ENCODE measurements at regions not wholly inside any gene's neighbourhood (a gene's known extent, or its start where the extent isn't known, plus 50 kb on each side); places are given as distances from the start of the nearest gene placed in this dataset.

DNA sequence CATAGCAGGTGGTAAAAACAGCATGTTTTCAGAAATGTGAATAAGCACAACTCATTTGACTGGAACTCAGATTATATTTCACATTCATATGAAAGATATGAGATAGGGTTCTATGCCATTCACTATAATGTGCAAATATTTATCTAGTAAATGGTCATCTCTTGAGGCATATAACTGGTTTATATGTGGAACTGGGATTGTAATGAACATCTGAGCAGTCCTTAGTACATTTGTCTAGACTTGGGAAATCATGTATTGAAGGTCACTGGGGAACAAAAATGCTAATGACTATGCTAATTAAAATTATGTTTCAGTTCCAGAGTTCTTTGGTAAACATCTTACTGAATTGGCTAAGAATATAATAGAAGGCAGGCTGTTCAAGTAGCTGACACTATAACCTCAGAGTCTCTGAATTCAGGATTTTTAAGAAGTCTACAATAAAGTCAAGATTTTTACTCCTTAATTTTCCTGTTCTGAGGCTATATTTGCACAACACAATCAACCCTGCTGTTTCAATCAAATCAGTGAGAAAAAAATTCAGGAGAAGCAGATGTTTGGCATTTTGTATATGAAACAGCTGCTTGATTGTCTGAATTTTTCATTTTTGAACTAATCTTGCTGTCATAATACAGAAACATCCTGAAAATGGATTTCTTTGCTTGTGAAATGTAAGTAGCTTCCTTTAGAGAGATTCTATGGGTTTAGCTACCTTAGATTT, 244.8 kb upstream of the RGS18 start (continued):
- TF ChIP-seq, protein P1, sequence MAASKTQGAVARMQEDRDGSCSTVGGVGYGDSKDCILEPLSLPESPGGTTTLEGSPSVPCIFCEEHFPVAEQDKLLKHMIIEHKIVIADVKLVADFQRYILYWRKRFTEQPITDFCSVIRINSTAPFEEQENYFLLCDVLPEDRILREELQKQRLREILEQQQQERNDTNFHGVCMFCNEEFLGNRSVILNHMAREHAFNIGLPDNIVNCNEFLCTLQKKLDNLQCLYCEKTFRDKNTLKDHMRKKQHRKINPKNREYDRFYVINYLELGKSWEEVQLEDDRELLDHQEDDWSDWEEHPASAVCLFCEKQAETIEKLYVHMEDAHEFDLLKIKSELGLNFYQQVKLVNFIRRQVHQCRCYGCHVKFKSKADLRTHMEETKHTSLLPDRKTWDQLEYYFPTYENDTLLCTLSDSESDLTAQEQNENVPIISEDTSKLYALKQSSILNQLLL (CRISPR knock-in tag; IDR thresholded peaks at IDR 0.05; ENCODE audit: borderline replicate concordance) = no peak
- no peak for TF ChIP-seq ZNF589 (CRISPR knock-in tag; IDR thresholded peaks at IDR 0.05; ENCODE audit: low read depth)

DNA sequence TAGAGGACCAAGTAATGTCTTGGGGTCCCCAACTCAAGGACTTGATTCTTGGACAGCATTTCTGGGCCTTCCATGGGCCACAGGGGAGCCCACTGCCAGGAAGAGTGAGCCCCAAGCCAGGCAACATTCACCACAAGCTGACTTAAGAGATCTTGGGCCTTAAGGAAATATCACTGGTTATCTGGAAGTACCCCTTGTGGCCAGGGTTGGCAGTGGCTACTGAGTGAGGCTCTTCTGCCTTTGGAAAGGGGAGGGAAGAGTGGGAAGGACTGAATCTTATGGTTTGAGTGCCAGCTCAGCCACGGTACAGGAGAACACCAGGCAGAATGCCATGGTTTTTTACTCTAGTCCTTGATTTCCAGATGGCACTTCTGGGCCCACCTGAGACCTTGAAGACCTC, 228.9 kb upstream of the RGS18 start:
- BruUV-seq (replicated peaks) = no TSS peak
- Histone ChIP-seq H3K4me1 (replicated peaks in 1 of 2; ENCODE audit: control insufficient read depth in 2 of 2, insufficient read depth in 2 of 2, low read length in 2 of 2) (no peaks in the 10 kb centered on the region), H3K36me3 (ENCODE audit: control insufficient read depth, insufficient read depth, low read length) (no peaks in the 10 kb centered on the region), H2AFZ (ENCODE audit: low read depth, low read length) (no peak overlapping the region), H3K4me3 (no peak overlapping the region), H3K9me1 (ENCODE audit: control insufficient read depth, insufficient read depth, low read length) (no peaks in the 10 kb centered on the region), H3K9me3 (replicated peaks; ENCODE audit: control insufficient read depth, insufficient read depth, low read depth, low read length) (no peaks in the 10 kb centered on the region), H3K4me2 (ENCODE audit: insufficient read depth, low read length) (no peak overlapping the region), H3K79me2 (ENCODE audit: control insufficient read depth, insufficient read depth, low read length) (no peaks in the 10 kb centered on the region), H3K9ac (ENCODE audit: insufficient read depth in 1 of 2, low read depth in 2 of 2, low read length in 2 of 2) (no peak overlapping the region), H4K20me1 (replicated peaks; ENCODE audit: control insufficient read depth, insufficient read depth, low read length) (no peaks in the 10 kb centered on the region), H3K27me3 (ENCODE audit: control insufficient read depth in 2 of 2, insufficient read depth in 2 of 2, low read length in 2 of 2) (no peaks in the 10 kb centered on the region; a peak in 1 of 5 replicates), H3K27ac (ENCODE audit: extremely low read depth, low read depth, low read length) (no peak overlapping the region)
- intact Hi-C loops (cut with micrococcal nuclease) = no loop called here
- FAIRE-seq (no peak), DNase-seq (ENCODE audit: extremely low read depth in 1 of 4, low spot score in 3 of 4) (no peak), ATAC-seq (no peak; the same call in 2 of the 3 replicates)
- in situ Hi-C loops (cut with MboI) = no loop called here
- POLR2A ChIA-PET = no interaction called here
- CTCF ChIA-PET (ENCODE audit: low intra/inter-chr PET ratio) = no interaction called here
- WGBS (ENCODE audit: insufficient coverage, low coverage, missing lambda C conversion rate) = 21% methylated on average over 1 of the region's 1 CpG
- TF ChIP-seq SREBF2 (CRISPR knock-in tag; IDR thresholded peaks at IDR 0.05) (no peak), HDAC1 (IDR thresholded peaks at IDR 0.05) (no peak), CCNT2 (IDR thresholded peaks at IDR 0.05; ENCODE audit: borderline replicate concordance, extremely low read depth, insufficient read length, low read depth, low read length) (no peak), SMAD4 (CRISPR knock-in tag; conservative IDR thresholded peaks at IDR 0.05) (no peak), SRSF9 (IDR thresholded peaks at IDR 0.05; ENCODE audit: borderline replicate concordance, low read depth, low read length) (no peak), POLR2B (IDR thresholded peaks at IDR 0.05; ENCODE audit: low read depth, partially characterized antibody) (no peak), MCM7 (IDR thresholded peaks at IDR 0.05) (no peak), BRD9 (IDR thresholded peaks at IDR 0.05; ENCODE audit: low read depth, partially characterized antibody) (no peak)
- TF ChIP-seq, protein P2, sequence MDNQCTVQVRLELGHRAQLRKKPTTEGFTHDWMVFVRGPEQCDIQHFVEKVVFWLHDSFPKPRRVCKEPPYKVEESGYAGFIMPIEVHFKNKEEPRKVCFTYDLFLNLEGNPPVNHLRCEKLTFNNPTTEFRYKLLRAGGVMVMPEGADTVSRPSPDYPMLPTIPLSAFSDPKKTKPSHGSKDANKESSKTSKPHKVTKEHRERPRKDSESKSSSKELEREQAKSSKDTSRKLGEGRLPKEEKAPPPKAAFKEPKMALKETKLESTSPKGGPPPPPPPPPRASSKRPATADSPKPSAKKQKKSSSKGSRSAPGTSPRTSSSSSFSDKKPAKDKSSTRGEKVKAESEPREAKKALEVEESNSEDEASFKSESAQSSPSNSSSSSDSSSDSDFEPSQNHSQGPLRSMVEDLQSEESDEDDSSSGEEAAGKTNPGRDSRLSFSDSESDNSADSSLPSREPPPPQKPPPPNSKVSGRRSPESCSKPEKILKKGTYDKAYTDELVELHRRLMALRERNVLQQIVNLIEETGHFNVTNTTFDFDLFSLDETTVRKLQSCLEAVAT (IDR thresholded peaks at IDR 0.05) = no peak
- TF ChIP-seq, protein P3, sequence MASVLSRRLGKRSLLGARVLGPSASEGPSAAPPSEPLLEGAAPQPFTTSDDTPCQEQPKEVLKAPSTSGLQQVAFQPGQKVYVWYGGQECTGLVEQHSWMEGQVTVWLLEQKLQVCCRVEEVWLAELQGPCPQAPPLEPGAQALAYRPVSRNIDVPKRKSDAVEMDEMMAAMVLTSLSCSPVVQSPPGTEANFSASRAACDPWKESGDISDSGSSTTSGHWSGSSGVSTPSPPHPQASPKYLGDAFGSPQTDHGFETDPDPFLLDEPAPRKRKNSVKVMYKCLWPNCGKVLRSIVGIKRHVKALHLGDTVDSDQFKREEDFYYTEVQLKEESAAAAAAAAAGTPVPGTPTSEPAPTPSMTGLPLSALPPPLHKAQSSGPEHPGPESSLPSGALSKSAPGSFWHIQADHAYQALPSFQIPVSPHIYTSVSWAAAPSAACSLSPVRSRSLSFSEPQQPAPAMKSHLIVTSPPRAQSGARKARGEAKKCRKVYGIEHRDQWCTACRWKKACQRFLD (CRISPR knock-in tag; IDR thresholded peaks at IDR 0.05) = no peak
- TF ChIP-seq, protein P4, sequence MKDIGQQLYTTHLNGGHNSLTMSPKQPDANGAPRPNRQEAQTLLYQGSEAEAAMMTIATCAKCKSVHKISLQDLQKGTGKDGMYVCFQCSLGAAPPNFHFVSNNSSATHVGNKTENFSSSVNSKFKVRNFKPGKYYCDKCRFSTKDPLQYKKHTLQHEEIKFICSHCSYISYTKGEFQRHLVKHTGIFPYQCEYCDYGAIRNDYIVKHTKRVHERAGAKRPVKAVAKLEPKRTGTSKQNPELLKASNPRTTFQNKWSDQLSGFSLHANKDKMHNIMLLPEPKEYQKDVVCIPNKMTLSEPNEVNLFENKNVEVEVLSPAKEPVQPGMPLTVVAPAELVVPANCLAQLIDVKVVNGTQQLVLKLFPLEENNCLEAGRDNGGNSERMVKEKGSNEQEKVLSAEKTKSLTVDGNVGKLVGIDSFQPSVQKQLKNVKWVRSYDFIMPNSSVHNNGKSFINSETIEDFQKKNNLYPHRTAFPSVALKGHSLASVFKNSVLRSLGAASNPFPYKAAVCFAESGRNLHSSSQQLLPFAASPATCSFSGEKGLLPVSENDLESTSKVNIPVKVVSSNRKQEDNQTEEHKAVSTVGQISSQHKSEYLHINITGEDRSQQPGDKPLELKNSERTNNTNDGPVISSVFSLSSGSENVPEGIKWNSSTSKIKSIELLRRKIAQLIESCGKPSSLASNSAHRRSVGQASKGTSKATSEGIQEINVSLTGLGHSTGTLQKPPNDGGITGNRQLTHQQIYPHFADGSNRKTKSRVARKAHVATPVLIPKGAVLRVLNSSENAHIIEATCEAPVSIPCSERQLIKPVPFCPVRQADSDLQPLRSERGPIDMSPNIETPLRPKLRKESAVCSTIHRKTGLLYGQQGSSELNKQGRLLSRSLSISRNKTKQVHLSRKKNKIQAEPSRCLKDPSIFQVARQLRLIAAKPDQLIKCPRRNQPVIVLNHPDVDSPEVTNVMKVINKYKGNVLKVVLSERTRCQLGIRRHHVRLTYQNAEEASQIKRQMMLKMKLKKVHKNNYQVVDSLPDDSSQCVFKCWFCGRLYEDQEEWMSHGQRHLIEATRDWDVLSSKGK (CRISPR knock-in tag; IDR thresholded peaks at IDR 0.05) = no peak
